Hippocampal formation (tissue), 2 donors: ENCODE measurements at regions not wholly inside any gene's neighbourhood (a gene's known extent, or its start where the extent isn't known, plus 50 kb on each side); places are given as distances from the start of the nearest gene placed in this dataset.
A peak's percentile ranks its signal among the peaks of the same experiment; 100 is the strongest.

Source experiments
- DNase-seq, 2 donors: peaks; one replicate each; lab custom pipeline; 2025; lab: John Stamatoyannopoulos, UW

DNA sequence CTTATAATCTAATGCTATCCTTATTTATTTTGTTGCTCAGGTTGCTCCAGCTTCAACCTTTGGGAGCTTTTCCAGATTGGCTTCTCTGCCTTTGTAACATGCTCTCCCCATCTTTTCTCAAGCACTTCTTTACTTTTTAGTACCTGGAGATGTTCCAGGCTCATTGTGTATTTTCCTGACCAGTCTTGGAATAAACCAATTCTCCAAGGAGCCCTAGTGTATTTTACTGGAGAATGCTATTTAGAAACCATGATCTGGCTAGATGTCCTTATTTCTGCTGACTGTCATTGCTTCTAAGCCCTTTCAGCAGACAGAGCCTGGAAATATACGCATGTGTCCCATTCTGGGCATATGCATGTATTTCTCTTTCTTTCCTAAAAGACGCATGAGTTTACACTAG lies 95.7 kb downstream of the EMX2 start:
- peak in 1 of 2 donors; percentile 19 for DNase-seq

DNA sequence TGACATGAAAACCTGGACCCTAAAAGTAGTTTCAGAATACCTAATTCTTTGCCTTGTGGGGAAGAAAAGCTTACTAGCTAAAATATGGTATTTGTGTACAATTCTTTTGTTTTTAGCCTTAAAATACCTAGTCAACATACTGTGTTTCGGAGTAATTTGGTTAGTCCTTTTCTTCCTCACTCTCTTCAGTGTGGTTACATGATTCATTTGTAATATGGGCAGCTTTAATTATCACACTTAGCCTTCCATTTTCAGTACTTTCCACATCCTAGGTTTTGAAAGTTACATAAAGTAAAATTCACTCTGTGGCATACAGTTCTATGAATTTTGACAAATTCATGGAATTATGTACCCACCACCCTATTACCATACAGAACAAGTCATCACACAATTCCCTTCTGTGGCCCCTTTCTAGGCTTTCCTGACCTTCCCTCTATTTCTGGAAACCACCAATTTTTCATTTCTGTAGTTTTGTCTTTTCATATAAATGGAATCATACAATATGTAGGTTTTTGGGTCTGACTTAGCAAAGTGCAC lies 96.2 kb downstream of the EMX2 start:
- no peak for DNase-seq

DNA sequence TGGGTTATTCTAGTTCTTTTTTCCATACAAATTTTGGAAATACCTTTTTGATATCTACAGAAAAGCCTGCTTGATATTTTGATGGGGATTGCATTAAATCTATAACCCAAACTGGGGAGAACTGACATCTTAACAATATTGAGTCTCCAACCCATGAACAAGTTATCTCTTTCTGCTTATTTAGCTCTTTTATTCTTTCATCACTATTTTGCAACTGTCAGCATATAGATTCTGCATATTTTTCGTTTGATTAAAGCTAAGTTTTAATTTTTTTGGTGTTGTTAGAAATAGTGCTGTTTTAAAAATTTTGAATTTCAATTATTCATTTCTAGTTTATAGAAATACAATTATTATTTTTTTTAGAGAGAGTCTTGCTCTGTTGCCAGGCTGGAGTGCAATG lies 97.9 kb downstream of the EMX2 start:
- DNase-seq, result no peak

DNA sequence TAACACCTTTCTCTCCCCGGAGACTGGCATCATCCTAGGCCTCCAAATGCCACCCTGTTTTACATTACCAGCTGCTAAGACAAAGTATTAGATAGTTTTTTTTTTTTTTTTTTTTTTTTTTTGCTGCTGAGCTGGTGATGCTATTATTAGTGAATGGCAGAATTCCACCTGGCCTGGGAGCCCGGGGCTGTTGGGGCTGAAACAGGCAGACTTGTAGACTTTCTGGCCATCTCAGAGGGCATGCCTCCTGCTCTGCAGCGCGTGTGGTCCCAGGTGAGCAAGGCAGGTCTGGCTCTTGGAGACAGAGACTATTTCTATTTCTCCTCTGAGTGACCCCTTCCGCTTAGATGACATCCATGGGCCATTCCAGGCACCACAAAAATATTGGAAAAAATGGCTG lies 104.2 kb downstream of the EMX2 start:
- DNase-seq, result no peak

- no peak for DNase-seq
Measured at GRCh38 chr10:117647306-117647705, 104.8 kb downstream of the EMX2 start.

GRCh38 chr10:117651121-117651520 lies 108.6 kb downstream of the EMX2 start:
- no peak for DNase-seq

DNA sequence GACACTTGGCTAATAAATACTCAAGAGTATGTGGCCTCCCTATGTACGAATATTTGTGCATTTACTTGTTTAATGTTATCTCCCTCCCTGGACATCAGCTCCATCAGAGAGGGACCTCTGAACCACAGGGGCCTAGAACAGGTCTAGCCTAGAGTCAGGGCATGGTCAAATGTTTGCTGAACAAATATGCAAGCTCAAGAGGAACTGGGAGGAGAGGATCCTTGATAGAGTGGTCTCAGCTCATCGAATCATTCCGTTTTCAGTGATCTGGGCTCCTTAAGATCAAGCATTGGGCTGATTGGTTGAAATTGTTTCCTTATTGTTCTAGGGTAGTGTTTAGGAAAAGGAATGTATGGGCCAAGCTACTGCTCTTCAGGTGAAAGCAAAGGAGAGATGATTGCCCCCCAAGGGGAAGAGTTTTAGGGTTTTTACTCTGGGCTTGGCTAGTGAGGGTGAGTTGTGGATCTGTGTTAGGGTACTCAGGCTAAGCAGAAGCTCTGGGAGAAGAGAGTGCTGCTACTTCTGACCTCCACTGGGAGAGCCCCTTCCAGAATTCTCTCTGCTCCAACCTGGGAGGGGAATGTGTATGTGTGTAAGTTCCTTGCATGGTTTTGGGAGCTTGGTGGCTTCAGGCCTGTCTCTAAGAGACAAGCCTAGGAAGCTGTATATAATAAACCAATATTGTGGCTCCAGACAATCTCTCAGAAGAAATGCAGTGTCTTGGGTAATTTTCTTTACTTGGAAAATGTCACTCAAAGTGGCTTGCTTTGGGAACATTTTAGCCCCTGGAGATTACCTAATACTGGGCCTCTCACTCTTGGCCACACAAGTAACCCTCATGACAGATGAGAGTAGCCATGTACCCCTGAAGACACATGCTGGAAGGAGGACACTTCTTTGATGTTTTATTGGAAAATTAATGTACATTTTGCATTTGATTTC lies 110.0 kb downstream of the EMX2 start:
- DNase-seq, result no peak

- DNase-seq, result no peak
Measured at GRCh38 chr10:117653170-117653515, 110.6 kb downstream of the EMX2 start.

- DNase-seq, result no peak
Measured at GRCh38 chr10:117654105-117654504, 111.6 kb downstream of the EMX2 start.

GRCh38 chr10:117656385-117657367 lies 114.1 kb downstream of the EMX2 start:
- DNase-seq, result no peak

DNA sequence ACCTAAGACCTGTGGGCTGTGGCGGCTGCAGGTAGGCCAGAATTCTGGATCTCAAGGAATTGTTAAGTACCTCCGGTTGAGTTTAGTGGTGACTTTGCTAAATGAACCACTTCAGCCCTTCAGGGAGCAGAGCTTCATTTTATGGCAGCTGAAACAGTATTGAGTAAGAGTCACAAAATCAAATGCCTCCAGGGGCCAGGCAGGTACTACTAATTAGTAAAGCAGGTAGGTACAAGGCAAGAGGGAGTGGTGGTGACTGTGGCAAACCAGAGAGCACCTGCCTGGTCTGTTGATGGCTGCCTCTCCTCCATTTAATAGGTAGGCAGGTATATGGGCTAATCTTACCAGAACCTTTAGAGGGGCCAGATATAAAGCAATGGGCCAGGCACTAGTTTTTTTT lies 118.8 kb downstream of the EMX2 start:
- no peak for DNase-seq

- no peak for DNase-seq
Measured at GRCh38 chr10:117662126-117662525, 119.6 kb downstream of the EMX2 start.

GRCh38 chr10:117662751-117663540 lies 120.4 kb downstream of the EMX2 start:
- no peak for DNase-seq

- DNase-seq, result no peak
Measured at GRCh38 chr10:117663750-117664149, 121.2 kb downstream of the EMX2 start.

- no peak for DNase-seq
Measured at GRCh38 chr10:117664288-117664687, 121.7 kb downstream of the EMX2 start.

DNA sequence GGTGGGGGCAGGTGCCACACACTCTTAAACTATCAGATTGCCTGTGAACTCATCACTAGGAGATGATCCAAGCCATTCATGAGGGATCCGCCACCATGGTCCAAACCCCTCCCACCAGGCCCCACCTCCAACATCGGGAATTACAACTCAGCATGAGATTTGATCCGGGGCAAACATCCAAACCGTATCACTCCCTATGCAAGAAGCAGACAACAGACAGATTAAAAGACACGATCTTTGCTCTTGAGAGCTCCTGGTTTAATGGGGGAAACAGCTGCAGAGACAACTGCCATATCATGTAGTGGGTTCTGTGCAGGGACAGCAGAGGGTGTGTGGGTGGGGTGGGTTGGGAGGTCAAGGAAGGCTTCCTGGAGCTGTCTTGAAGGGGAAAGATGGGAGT lies 123.6 kb downstream of the EMX2 start:
- no peak for DNase-seq

DNA sequence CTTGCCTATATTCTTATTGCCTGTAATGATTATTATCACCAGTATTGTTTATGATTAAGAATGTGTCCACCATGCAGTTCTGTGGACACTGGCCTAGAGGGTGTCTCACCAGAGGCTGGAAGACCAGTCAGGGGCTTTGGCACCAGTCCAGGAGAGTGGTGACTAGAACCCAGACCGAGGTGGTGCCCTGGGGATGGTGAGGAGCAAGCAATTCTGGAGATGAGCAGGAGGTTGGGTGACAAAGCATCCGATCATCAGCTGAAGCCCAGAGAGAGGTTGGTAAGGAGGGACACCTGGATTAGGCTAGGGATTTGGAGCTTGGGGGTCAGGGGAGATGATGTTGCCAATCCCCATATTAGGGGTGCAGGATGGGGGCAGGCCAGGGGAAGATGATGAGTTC lies 124.4 kb downstream of the EMX2 start:
- no peak for DNase-seq

- DNase-seq, result no peak
Measured at GRCh38 chr10:117667831-117668230, 125.3 kb downstream of the EMX2 start.

DNA sequence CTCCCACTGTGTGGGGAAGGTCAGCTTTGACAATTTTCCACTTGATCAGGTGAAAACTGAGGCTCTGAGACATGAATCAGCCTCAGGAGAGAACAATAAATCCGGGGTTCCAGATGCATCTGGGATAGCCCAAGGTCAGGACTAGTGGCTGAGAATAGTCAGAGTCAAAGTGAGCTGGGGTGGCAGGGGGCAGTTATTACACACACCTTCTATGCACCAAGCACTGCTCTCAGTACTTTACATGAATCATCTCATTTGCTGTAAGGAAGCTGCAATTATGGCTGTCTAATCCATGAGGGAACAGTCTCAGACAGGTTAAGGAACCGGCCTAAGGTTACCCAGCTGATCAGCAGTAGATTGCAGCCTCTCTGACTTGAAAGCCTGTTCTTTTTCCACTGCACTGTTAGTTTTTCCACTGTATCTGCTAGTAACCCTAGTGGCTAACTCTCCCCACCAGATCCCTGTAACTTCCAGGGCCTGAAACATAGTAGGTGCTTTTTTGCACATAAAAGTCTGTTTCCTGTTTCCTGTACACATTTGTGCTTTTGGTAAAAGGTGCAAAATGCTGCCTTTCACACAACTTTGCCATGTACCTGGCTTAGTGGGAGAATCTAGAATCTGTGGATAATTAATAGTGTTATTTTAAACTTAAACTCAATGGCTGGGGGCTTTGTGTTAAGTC lies 125.9 kb downstream of the EMX2 start:
- no peak for DNase-seq

DNA sequence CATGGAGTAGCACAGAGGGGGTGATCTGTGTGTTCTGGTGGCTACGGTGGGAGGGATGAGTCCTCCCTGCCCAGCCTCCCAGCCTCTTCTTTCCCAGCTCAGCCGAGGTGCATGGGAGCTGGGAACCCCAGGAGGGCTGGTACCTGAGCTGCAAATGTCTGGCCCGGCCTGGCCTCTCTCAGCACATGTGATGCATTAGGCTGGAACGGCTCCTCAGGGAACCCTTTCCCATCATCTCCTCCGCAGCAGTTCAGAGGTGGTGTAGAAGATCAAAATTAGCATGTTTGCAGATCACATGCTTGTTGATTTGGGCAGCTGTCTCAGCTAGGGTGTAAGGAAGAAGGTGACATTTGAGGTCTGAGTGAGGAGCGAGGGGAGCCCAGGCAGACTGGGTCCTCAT lies 126.6 kb downstream of the EMX2 start:
- DNase-seq, result no peak
